HepG2 (cell line): ENCODE measurements at regions not wholly inside any gene's neighbourhood (a gene's known extent, or its start where the extent isn't known, plus 50 kb on each side); places are given as distances from the start of the nearest gene placed in this dataset.
A peak's percentile ranks its signal among the peaks of the same experiment; 100 is the strongest.

Source experiments
- BATF2 ChIP-seq: sonication (generic); formaldehyde crosslinking; IDR thresholded peaks from 2 replicates; pipeline ENCODE4 v1.8.0; 2022; ENCODE audit warnings: mild to moderate bottlenecking, missing genetic modification reagents, moderate library complexity
- CHD4 ChIP-seq: fragments of 200-600 bp; sonication (generic); IDR thresholded peaks from 2 replicates; pipeline ENCODE4 v1.7.0; 2017; ENCODE audit warnings: mild to moderate bottlenecking, low read length, borderline replicate concordance
- FOXO1 ChIP-seq: sonication (generic); formaldehyde crosslinking; IDR thresholded peaks from 2 replicates; pipeline ENCODE4 v1.4.0; 2020; ENCODE audit warnings: missing genetic modification reagents
- FOXP4 ChIP-seq: sonication (generic); formaldehyde crosslinking; IDR thresholded peaks from 2 replicates; pipeline ENCODE4 v1.4.0; 2020; ENCODE audit warnings: missing genetic modification reagents
- HHEX ChIP-seq: IDR thresholded peaks from 2 replicates; pipeline ENCODE4 v1.6.1; 2016; ENCODE audit warnings: control low read depth
- HMG20A ChIP-seq: IDR thresholded peaks from 2 replicates; pipeline ENCODE4 v1.6.1; 2016; ENCODE audit warnings: borderline replicate concordance
- KAT2B ChIP-seq: fragments of 150-350 bp; IDR thresholded peaks from 2 replicates; pipeline ENCODE4 v1.6.1; 2014; ENCODE audit warnings: low read depth, low read length, borderline replicate concordance
- MATR3 ChIP-seq: sonication (generic); formaldehyde crosslinking; IDR thresholded peaks from 2 replicates; pipeline ENCODE4 v1.4.0; 2020; ENCODE audit warnings: missing genetic modification reagents
- NONO ChIP-seq, 2 experiments: fragments of 450-650 bp in 1 of 2; sonication (generic) in 1 of 2; formaldehyde crosslinking in 1 of 2; IDR thresholded peaks in 1 of 2; conservative IDR thresholded peaks in 1 of 2; 2 replicates each; pipeline versions ENCODE4 v1.6.1 to v1.8.0; 2017 to 2022; ENCODE audit warnings: mild to moderate bottlenecking in 1 of 2, missing genetic modification reagents in 1 of 2, moderate library complexity in 1 of 2
- POGZ ChIP-seq: sonication (generic); formaldehyde crosslinking; IDR thresholded peaks from 2 replicates; pipeline ENCODE4 v1.4.0; 2020; ENCODE audit warnings: mild to moderate bottlenecking, missing genetic modification reagents
- RXRA ChIP-seq: sonication (generic); formaldehyde crosslinking; IDR thresholded peaks from 2 replicates; pipeline ENCODE4 v1.5.1; 2020; ENCODE audit warnings: missing genetic modification reagents
- SMAD3 ChIP-seq: sonication (generic); formaldehyde crosslinking; IDR thresholded peaks from 2 replicates; pipeline ENCODE4 v1.4.0; 2020; ENCODE audit warnings: missing genetic modification reagents
- SOX6 ChIP-seq, 2 experiments: fragments of 450-650 bp in 1 of 2; sonication (generic) in 1 of 2; formaldehyde crosslinking in 1 of 2; IDR thresholded peaks; 2 replicates each; pipeline versions ENCODE4 v1.4.0 to v1.6.1; 2017 to 2020; ENCODE audit warnings: antibody characterized with exemption in 1 of 2, mild to moderate bottlenecking in 1 of 2, missing genetic modification reagents in 1 of 2
- TFDP2 ChIP-seq: sonication (generic); formaldehyde crosslinking; IDR thresholded peaks from 2 replicates; pipeline ENCODE4 v1.4.0; 2020; ENCODE audit warnings: missing genetic modification reagents
- THRA ChIP-seq: sonication (generic); formaldehyde crosslinking; IDR thresholded peaks from 2 replicates; pipeline ENCODE4 v1.4.0; 2020; ENCODE audit warnings: missing genetic modification reagents, borderline replicate concordance
- YY1 ChIP-seq: IDR thresholded peaks from 2 replicates; pipeline ENCODE4 v1.6.1; 2011; ENCODE audit warnings: low read length, low read depth, moderate library complexity, mild to moderate bottlenecking; ENCODE audit not compliant: insufficient read depth, insufficient replicate concordance
- ZNF331 ChIP-seq: sonication (generic); formaldehyde crosslinking; IDR thresholded peaks from 2 replicates; pipeline ENCODE4 v1.4.0; 2020; ENCODE audit warnings: missing genetic modification reagents
- ZNF577 ChIP-seq: sonication (generic); formaldehyde crosslinking; IDR thresholded peaks from 2 replicates; pipeline ENCODE4 v1.4.0; 2020; ENCODE audit warnings: mild to moderate bottlenecking, low read depth, missing genetic modification reagents, borderline replicate concordance
- ZNF605 ChIP-seq: sonication (generic); formaldehyde crosslinking; IDR thresholded peaks from 2 replicates; pipeline ENCODE4 v1.8.0; 2022; ENCODE audit warnings: mild to moderate bottlenecking, missing genetic modification reagents
- ZNF616 ChIP-seq: sonication (generic); formaldehyde crosslinking; IDR thresholded peaks from 2 replicates; pipeline ENCODE4 v1.5.0; 2020; ENCODE audit warnings: low read depth, mild to moderate bottlenecking, missing genetic modification reagents
- ZNF652 ChIP-seq: IDR thresholded peaks from 2 replicates; pipeline ENCODE4 v1.6.1; 2016; ENCODE audit warnings: low read depth, borderline replicate concordance
- ZNF660 ChIP-seq: sonication (generic); formaldehyde crosslinking; IDR thresholded peaks from 2 replicates; pipeline ENCODE4 v1.5.1; 2020; ENCODE audit warnings: mild to moderate bottlenecking, low read depth, missing genetic modification reagents, borderline replicate concordance
- ZNF792 ChIP-seq: IDR thresholded peaks from 2 replicates; pipeline ENCODE4 v1.6.1; 2016
- ZNF878 ChIP-seq: sonication (generic); formaldehyde crosslinking; IDR thresholded peaks from 2 replicates; pipeline ENCODE4 v1.8.1; 2023; ENCODE audit warnings: mild to moderate bottlenecking, missing genetic modification reagents, moderate library complexity

- TF ChIP-seq FOXP4 (CRISPR knock-in tag) (peak; percentile 87), HHEX (CRISPR knock-in tag) (peak; percentile 54; the same call in 1 of the 2 replicates), POGZ (CRISPR knock-in tag) (peak; percentile 29; the same call in 1 of the 2 replicates), FOXO1 (CRISPR knock-in tag) (peak; percentile 94), TFDP2 (CRISPR knock-in tag) (peak; percentile 50), BATF2 (no peak), NONO (IDR thresholded peaks at IDR 0.05) (no peak), NONO (CRISPR knock-in tag; conservative IDR thresholded peaks at IDR 0.05) (no peak; the same call in 1 of the 2 replicates), ZNF616 (CRISPR knock-in tag) (peak; percentile 72; the same call in 1 of the 2 replicates), ZNF660 (CRISPR knock-in tag) (no peak), SMAD3 (CRISPR knock-in tag) (peak; percentile 91), MATR3 (no peak), CHD4 (0 out of 2 replicates have a peak, but pooled peaks have one; percentile 23), YY1 (no peak), ZNF331 (peak; percentile 80; the same call in 1 of the 2 replicates), KAT2B (no peak), ZNF878 (peak; percentile 49; the same call in 1 of the 2 replicates), ZNF605 (CRISPR knock-in tag) (peak; percentile 59; the same call in 1 of the 2 replicates), RXRA (CRISPR knock-in tag) (peak; percentile 94; the same call in 1 of the 2 replicates), SOX6 (IDR thresholded peaks at IDR 0.05) (no peak), SOX6 (CRISPR knock-in tag; IDR thresholded peaks at IDR 0.05) (peak; percentile 97), HMG20A (CRISPR knock-in tag) (peak; percentile 94), ZNF577 (CRISPR knock-in tag) (no peak), ZNF652 (CRISPR knock-in tag) (peak; percentile 71; the same call in 1 of the 2 replicates), ZNF792 (peak; percentile 22; the same call in 1 of the 2 replicates), THRA (peak; percentile 91)
Measured at GRCh38 chr6:37110500-37111461, 59.2 kb upstream of the PIM1 start (continued).
